ENCODE measurements at regions not wholly inside any gene's neighbourhood (a gene's known extent, or its start where the extent isn't known, plus 50 kb on each side); places are given as distances from the start of the nearest gene placed in this dataset.

DNA sequence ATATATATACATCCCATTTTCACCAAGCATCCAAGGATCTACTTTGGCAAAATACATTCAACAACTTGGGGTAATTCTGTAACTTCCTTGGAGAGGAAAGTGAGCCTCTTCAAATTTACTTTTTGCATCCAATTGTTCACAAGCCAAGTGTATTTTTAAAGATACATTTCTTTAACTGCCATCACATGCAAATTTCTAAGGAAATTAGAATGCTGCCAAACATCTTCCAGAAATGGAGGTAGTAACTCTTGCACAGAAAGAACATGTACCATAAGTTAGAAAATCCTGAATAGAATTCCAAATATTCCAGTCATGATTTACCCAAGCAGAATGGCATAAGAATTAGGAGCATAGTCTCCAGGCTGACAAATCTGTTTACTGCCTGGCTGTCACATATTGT is 220.5 kb upstream of the NWD2 start:
- Histone ChIP-seq H3K27ac (ENCODE audit: insufficient read depth, low read depth, low read length) (no peak overlapping the region), H3K27me3 (ENCODE audit: control insufficient read depth in 2 of 2, insufficient read depth in 2 of 2, low read length in 2 of 2) (no peaks in the 10 kb centered on the region), H4K20me1 (replicated peaks; ENCODE audit: control insufficient read depth, extremely low read depth, insufficient read depth, low read length) (no peaks in the 10 kb centered on the region), H3K36me3 (ENCODE audit: control insufficient read depth in 2 of 2, extremely low read depth in 1 of 2, insufficient read depth in 2 of 2, low read length in 2 of 2) (no peaks in the 10 kb centered on the region), H3K9me3 (replicated peaks; ENCODE audit: control insufficient read depth, insufficient read depth, low read length) (no peaks in the 10 kb centered on the region), H3K9ac (replicated peaks; ENCODE audit: extremely low read depth, insufficient read depth, low read length) (no peak overlapping the region), H3K4me2 (ENCODE audit: insufficient read depth, low read length) (no peak overlapping the region), H3K4me3 (replicated peaks in 1 of 3; ENCODE audit: insufficient read depth in 1 of 3, low read depth in 1 of 3, low read length in 3 of 3) (no peak overlapping the region), H3K79me2 (ENCODE audit: control insufficient read depth, insufficient read depth, low read length) (no peaks in the 10 kb centered on the region), H3K4me1 (ENCODE audit: control insufficient read depth, extremely low read depth, insufficient read depth, low read length) (no peaks in the 10 kb centered on the region), H2AFZ (ENCODE audit: low read depth, low read length) (no peak overlapping the region), H3K9me1 (replicated peaks; ENCODE audit: control insufficient read depth, extremely low read depth, insufficient read depth, low read length) (no peaks in the 10 kb centered on the region)
- ChIA-PET POLR2A (no interaction called here), CTCF (no interaction called here)
- DNase-seq (ENCODE audit: low read depth, low spot score): no peak
- BruUV-seq (replicated peaks): no TSS peak
- TF ChIP-seq GATA2 (IDR thresholded peaks at IDR 0.05; ENCODE audit: insufficient read depth, insufficient read length, low read depth, low read length): no peak
- TF ChIP-seq EZH2 (IDR thresholded peaks at IDR 0.05; ENCODE audit: borderline replicate concordance, low read depth, low read length, severe bottlenecking): no peak
- TF ChIP-seq FOS (IDR thresholded peaks at IDR 0.05; ENCODE audit: borderline replicate concordance, insufficient read depth, low read length): no peak
- TF ChIP-seq, protein P1, sequence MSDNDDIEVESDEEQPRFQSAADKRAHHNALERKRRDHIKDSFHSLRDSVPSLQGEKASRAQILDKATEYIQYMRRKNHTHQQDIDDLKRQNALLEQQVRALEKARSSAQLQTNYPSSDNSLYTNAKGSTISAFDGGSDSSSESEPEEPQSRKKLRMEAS (IDR thresholded peaks at IDR 0.05; ENCODE audit: insufficient read depth, insufficient read length): no peak
- no peak for TF ChIP-seq POLR2AphosphoS5 (IDR thresholded peaks at IDR 0.05; ENCODE audit: insufficient read depth, low read depth, low read length)
- TF ChIP-seq MYC (IDR thresholded peaks at IDR 0.05; ENCODE audit: low read depth, low read length): no peak
- TF ChIP-seq, protein P2, sequence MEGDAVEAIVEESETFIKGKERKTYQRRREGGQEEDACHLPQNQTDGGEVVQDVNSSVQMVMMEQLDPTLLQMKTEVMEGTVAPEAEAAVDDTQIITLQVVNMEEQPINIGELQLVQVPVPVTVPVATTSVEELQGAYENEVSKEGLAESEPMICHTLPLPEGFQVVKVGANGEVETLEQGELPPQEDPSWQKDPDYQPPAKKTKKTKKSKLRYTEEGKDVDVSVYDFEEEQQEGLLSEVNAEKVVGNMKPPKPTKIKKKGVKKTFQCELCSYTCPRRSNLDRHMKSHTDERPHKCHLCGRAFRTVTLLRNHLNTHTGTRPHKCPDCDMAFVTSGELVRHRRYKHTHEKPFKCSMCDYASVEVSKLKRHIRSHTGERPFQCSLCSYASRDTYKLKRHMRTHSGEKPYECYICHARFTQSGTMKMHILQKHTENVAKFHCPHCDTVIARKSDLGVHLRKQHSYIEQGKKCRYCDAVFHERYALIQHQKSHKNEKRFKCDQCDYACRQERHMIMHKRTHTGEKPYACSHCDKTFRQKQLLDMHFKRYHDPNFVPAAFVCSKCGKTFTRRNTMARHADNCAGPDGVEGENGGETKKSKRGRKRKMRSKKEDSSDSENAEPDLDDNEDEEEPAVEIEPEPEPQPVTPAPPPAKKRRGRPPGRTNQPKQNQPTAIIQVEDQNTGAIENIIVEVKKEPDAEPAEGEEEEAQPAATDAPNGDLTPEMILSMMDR (IDR thresholded peaks at IDR 0.05; ENCODE audit: extremely low read depth in 1 of 2, insufficient read depth in 1 of 2, low read depth in 1 of 2, low read length in 2 of 2): no peak
- TF ChIP-seq JUN (IDR thresholded peaks at IDR 0.05; ENCODE audit: borderline replicate concordance, insufficient read depth, insufficient read length, low read depth): no peak
- TF ChIP-seq POLR2A (IDR thresholded peaks at IDR 0.05; ENCODE audit: low read depth, low read length): no peak
- intact Hi-C loops (cut with micrococcal nuclease) (no loop called here), dilution Hi-C loops (cut with MboI; ENCODE audit: extremely low pct_ligation_motif_present, low sequenced_read_pairs) (no loop called here)
- no peak for FAIRE-seq
